GM18868 (cell line): ENCODE measurements at regions not wholly inside any gene's neighbourhood (a gene's known extent, or its start where the extent isn't known, plus 50 kb on each side); places are given as distances from the start of the nearest gene placed in this dataset.
"Not testable (repeated sequence)": the region's sequence is repeated elsewhere in the genome, so short reads cannot be mapped to it uniquely, and the experiment has no call there.

Experiments used
- ATAC-seq: cut with Tn5 transposase; IDR thresholded peaks from one replicate; pipeline ENCODE4 v1.9.1; 2021; ENCODE audit warnings: mild to moderate bottlenecking, moderate library complexity; ENCODE audit not compliant: unreplicated experiment

DNA sequence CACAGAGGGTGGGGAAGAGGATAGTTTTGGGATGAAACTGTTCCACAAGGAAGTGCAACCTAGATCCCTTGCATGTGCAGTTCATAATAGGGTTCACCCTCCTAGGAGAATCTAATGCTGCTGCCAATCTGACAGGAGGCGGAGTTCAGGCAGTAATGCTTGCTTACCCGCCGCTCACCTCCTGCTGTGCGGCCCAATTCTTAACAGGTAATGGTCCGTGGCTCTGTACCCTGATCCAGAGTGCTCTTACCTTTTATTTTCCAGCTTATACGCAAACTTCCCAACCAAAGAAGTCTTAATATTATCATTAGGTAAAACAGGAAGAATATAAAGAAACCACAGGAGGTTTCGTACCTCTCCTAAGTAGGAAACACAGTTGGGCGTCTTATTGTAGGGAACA, 82.7 kb upstream of the CD302 start:
- no peak for ATAC-seq

DNA sequence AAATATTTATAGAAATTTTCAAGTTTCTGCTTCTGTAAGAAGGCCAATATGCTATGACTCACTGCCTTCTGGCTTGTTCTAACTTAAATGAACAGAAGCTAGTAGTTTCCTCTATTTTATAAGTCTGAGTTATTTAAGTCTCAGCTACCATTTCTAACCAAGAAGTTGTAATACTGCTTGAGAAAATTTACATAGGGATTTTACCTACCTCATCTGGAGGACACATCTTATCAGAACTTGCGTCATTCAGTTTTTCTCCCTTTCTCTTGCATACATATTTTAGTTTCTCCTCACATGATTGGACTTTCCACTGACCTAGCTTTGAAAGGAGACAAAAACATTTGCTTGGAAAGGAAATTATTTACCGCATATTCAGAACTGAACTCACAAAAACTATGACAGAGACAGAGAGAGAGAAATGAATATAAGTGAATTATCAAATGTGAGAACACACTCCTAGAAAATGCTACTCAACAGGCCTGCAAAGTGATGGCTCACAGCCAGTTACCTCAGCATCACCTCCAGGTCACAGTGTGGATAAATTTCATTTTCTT, 81.1 kb upstream of the CD302 start:
- peak; percentile 90 for ATAC-seq

- no peak for ATAC-seq
These were observed 77.1 kb upstream of the CD302 start for GRCh38 chr2:159875083-159875482.

- no peak for ATAC-seq
These were observed 75.2 kb upstream of the CD302 start for GRCh38 chr2:159873258-159873657.

DNA sequence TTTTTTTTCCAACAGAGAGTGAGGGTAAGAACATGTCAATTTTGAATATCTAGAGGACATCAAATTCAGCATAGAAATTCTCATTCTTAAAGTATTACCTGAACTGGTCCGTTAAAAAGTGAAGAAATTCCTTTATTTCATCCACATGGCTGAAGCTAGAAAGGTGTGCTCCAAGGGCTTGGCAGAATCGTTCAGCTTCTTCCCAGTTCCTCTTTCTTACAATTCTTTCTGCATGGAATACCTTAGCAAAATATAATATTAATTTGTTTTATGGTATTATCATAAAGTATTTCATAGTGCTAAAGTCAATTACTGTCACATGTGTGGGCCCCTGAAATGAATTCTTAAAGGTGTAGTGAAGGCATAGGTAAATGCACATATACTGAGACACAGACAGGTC, 74.3 kb upstream of the CD302 start:
- ATAC-seq, result no peak

- not testable (repeated sequence) for ATAC-seq
These were observed 70.7 kb upstream of the CD302 start for GRCh38 chr2:159868598-159869159.

DNA sequence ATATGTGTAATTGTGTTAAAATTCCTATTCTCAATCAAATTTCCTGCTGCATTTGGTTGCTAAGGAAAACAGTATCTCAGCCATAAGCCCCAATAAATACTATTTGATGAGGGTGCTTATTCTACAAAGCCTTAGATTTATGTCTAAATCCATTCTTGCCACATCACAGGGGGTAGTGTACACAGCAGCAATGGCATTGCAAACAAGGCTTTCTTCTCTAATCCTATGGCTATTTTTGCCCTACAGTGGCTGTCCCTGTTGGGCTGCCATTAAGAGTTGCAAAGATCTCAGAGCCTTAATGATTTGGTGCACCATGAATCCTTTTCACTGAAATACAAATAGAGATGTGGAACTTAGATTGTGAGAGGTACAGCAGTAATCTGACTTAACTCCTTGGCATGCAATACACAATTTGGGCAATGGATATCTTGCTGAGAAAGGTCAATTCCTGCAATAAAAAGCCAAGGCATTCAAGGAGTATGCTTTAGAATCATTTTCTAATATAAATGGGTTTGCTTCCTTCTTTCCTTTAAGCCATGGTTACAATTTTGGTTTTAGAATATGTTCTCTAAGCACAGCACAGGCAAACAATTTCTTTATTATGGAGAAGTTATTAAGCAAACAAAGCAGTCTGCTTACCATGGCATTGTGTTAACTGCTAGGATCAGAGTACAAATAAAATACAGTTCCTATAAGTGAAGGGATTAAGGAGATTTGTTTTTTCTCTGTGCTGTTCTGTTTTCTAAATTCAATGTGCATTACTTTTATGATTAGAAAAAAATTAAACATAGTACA, 69.8 kb upstream of the CD302 start:
- ATAC-seq, result no peak

DNA sequence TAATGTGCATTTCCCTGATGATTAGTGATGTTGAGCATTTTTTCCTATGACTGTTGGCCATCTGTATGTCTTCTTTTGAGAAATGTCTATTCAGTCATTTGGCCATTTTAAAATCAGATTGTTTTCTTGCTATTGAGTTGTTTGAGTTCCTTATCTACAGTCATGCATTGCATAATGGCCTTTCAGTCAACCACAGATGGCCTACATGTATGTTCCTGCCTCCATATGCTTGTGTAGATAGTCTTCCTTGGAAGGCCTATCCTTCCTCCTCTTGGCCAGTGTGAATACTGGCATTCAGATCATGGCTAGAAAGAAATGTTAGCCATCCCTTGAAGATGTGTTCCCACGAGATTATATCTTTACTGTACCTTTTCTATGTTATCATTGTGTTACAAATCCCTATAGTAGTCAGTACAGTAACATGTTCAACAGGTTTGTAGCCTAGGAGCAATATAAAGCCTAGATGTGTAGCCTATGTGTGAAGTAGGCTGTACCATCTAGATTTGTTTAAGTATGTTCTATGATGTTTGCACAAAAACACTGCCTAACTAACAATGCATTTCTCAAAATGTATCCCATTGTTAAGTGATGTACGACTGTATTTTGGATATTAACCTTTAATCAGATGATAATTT, 65.6 kb upstream of the CD302 start:
- ATAC-seq, result no peak

GRCh38 chr2:159860581-159861310, 62.7 kb upstream of the CD302 start:
- no peak for ATAC-seq

GRCh38 chr2:159859583-159859982, 61.6 kb upstream of the CD302 start:
- no peak for ATAC-seq

DNA sequence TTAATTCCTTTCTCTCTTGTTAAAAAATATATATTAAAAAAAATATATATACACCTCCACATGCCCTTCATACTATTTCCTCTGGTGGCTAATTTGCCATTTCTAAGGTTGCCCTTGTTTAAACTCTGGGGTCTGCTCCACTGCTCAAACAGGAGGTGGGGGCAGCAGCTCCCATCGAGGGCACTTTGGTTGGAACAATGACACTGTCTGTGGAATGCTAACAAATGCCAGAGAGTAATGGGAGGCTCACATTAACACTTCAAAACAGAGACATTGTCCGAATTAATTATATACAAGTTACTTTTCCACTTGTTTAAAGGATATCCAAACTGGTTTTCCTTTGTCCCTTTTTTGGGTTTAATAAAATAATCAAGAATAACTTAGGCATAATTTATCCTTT, 58.8 kb upstream of the CD302 start:
- no peak for ATAC-seq

- ATAC-seq, result no peak
These were observed 57.6 kb upstream of the CD302 start for GRCh38 chr2:159855557-159856061.

- ATAC-seq, result no peak
These were observed 57.1 kb upstream of the CD302 start for GRCh38 chr2:159855143-159855542.

DNA sequence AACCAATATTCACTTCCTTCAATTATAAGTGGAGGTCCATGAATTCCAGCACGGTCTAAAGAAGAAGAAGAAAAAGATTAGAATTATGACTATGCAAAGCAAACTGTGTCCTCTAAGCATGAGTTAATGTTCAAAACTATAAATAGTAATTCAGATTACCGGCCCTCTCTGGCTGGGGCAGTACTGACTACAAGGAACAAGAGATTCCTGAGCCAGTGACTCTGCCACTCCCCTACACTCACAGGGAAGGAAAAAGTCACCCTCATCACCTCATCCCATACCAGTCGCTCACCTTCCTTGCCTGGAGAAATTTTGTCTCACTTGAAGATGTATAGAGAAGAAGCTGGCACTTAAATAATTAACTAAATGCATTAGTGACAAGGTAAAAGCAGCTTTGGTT, 56.5 kb upstream of the CD302 start:
- no peak for ATAC-seq

DNA sequence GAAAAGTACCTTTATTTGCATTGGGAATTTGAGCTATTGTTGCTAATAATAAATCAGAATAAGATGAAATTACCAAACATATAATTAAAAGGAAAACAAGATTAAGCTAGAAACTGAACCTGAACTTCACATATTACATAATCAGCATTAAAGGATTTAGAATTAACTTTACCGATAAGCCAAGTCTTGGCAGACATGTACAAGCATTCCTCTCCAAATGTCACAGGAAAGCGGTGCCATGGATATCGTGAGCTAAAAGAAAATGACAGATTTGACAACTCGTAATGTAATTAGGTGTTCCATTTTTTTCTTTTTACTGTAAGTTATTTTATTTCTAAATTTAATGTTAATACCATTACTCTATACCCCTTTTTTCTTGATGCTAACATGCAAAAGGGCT, 55.1 kb upstream of the CD302 start:
- ATAC-seq, result no peak

DNA sequence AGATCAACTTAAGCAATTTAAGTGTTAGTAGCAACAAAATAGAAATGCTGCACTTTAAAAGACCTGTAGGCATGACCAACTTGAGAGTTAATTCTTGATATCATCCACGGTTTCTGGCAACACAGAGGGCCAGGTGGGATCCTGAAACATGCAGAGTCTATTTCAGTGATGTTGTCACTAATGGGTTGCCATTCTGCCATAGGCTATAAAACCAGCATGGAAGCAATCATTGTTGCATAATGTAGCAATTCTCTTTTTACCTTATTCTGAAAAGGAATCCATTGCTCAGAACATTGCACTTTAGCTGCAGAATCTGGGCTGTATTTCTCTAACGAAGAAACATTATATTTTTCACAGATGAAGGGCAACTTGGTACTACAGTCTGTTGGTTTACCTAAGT, 53.9 kb upstream of the CD302 start:
- no peak for ATAC-seq

DNA sequence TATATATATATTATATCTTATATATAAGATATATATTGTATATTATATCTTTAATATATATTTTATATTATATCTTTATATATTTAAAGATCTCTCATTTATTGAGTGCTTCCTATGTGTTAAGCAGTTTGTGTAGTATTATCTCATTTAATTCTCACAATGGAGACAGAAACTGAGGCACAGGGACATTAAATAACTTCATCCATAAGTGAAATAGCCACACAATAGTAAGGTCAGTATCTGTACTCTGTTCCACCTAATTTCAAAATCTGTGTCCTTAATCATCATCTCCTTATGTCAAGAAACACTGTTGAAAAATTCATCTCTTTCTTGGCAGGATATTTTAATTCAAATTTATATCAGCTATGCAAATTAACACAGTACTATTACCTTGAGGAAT, 52.8 kb upstream of the CD302 start:
- ATAC-seq, result no peak

GRCh38 chr2:159849160-159849813, 51.3 kb upstream of the CD302 start:
- ATAC-seq, result no peak
